ENCODE measurements at regions not wholly inside any gene's neighbourhood (a gene's known extent, or its start where the extent isn't known, plus 50 kb on each side); places are given as distances from the start of the nearest gene placed in this dataset.

DNA sequence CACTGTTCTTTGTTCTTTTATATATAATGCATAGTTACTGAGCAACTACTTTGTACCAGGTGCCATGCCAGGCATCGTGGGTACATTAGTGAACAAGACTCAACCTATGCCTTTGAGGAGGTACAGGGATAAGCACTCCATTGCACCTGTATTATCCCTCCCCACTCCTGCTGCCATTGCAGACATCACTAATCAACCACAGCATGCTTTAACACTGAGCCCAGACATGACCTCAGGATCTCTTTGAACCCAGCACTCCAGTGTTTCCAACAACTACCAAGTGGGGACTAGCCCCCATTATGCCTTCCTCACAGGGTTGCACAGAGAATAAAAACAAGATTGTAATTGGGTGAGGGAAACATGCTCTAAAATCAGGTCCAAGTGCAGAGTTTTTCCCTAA is 60.5 kb upstream of the COL13A1 start:
- Mint-ChIP-seq H3K9me3 (ENCODE audit: insufficient read depth) (no peaks in the 10 kb centered on the region), H3K4me3 (no peak overlapping the region), H3K4me1 (no peaks in the 10 kb centered on the region), H3K27ac (no peak overlapping the region), H3K27me3 (peaks cover 30% of the 10 kb centered on the region)
- H3K27ac ChIP-seq (ENCODE audit: low read length in 2 of 2): no peak overlapping the region
- H3K27me3 ChIP-seq (replicated peaks in 1 of 4; ENCODE audit: control extremely low read depth in 1 of 4, control insufficient read depth in 3 of 4, insufficient read depth in 4 of 4, low read length in 3 of 4): peaks cover 0 to 4% (median 0%) of the 10 kb centered on the region in 4 experiments
- DNase-seq (no peak), ATAC-seq (ENCODE audit: low read depth) (no peak)
- TF ChIP-seq, protein P1, sequence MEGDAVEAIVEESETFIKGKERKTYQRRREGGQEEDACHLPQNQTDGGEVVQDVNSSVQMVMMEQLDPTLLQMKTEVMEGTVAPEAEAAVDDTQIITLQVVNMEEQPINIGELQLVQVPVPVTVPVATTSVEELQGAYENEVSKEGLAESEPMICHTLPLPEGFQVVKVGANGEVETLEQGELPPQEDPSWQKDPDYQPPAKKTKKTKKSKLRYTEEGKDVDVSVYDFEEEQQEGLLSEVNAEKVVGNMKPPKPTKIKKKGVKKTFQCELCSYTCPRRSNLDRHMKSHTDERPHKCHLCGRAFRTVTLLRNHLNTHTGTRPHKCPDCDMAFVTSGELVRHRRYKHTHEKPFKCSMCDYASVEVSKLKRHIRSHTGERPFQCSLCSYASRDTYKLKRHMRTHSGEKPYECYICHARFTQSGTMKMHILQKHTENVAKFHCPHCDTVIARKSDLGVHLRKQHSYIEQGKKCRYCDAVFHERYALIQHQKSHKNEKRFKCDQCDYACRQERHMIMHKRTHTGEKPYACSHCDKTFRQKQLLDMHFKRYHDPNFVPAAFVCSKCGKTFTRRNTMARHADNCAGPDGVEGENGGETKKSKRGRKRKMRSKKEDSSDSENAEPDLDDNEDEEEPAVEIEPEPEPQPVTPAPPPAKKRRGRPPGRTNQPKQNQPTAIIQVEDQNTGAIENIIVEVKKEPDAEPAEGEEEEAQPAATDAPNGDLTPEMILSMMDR (IDR thresholded peaks at IDR 0.05): no peak
- no peak for TF ChIP-seq EZH2 (IDR thresholded peaks at IDR 0.05; ENCODE audit: borderline replicate concordance, insufficient read depth, low read depth, low read length, poor library complexity, severe bottlenecking)
- no peak overlapping the region for H2AFZ ChIP-seq (ENCODE audit: insufficient read depth, low read depth, low read length, poor library complexity, severe bottlenecking)
- H4K20me1 ChIP-seq (ENCODE audit: control insufficient read depth, insufficient read depth, low read length, poor library complexity, severe bottlenecking): no peaks in the 10 kb centered on the region
- no peak overlapping the region for H3K4me3 ChIP-seq (ENCODE audit: control extremely low read depth in 1 of 5, extremely low read depth in 1 of 5, insufficient read depth in 1 of 5, low read depth in 2 of 5, low read length in 4 of 5)
- H3K4me1 ChIP-seq (ENCODE audit: control insufficient read depth in 2 of 2, insufficient read depth in 2 of 2, low read length in 2 of 2): no peaks in the 10 kb centered on the region
- no peaks in the 10 kb centered on the region for H3K9me3 ChIP-seq (ENCODE audit: control extremely low read depth in 1 of 3, control insufficient read depth in 2 of 3, insufficient read depth in 1 of 3, low read length in 2 of 3)
- H3K36me3 ChIP-seq (replicated peaks in 1 of 2; ENCODE audit: control extremely low read depth in 1 of 2, control insufficient read depth in 1 of 2, extremely low read depth in 1 of 2, insufficient read depth in 2 of 2, low read length in 1 of 2): no peaks in the 10 kb centered on the region
- no peak overlapping the region for H3K9ac ChIP-seq (ENCODE audit: low read length)
- intact Hi-C loops (cut with micrococcal nuclease): no loop called here
- H3K4me2 ChIP-seq (replicated peaks; ENCODE audit: low read depth, low read length, poor library complexity, severe bottlenecking): no peak overlapping the region
- H3K79me2 ChIP-seq (ENCODE audit: control insufficient read depth, insufficient read depth, low read length): no peaks in the 10 kb centered on the region
- ChIA-PET POLR2A (no interaction called here), CTCF (no interaction called here)
- WGBS (ENCODE audit: insufficient coverage): 100% methylated on average over 1 of the region's 1 CpG

DNA sequence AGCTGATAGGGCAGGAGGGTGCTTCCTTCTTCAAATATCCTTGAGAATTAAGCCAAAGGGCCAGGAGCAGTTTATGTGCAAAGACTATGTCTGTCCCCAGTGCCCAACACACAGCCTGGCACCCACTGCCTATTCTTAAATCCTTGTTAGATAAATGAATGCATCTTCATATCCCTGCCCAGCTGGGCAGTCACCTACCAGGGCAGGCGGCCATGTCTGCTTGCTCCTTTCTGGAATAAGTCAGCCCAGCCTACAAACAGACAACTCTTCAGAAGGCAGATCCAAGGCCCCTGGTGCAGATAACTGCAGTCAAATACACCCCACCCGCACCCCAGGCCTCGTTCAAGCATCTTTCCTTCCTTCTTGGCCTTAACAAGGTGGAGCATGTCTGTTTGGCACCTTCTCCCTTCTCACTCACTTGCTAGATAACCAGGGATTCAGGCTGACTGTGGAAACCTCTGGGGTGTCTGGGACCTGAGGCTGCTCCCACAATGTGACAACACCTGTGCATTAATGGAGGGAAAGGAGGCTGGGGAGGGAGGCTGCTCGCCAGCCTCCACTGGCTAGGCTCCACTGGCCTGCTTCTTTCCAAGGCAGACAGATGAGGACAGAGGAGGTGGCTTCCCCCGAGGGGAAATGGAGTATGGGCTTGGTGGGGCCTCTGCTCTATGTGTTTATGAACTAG is 59.9 kb upstream of the COL13A1 start:
- Histone ChIP-seq H4K20me1 (ENCODE audit: control insufficient read depth, insufficient read depth, low read length, poor library complexity, severe bottlenecking) (no peaks in the 10 kb centered on the region), H3K9ac (ENCODE audit: low read length) (no peak overlapping the region), H3K27ac (ENCODE audit: low read length in 2 of 2) (no peak overlapping the region), H3K4me1 (ENCODE audit: control insufficient read depth in 2 of 2, insufficient read depth in 2 of 2, low read length in 2 of 2) (no peaks in the 10 kb centered on the region), H2AFZ (ENCODE audit: insufficient read depth, low read depth, low read length, poor library complexity, severe bottlenecking) (no peak overlapping the region), H3K9me3 (ENCODE audit: control extremely low read depth in 1 of 3, control insufficient read depth in 2 of 3, insufficient read depth in 1 of 3, low read length in 2 of 3) (no peaks in the 10 kb centered on the region), H3K36me3 (replicated peaks in 1 of 2; ENCODE audit: control extremely low read depth in 1 of 2, control insufficient read depth in 1 of 2, extremely low read depth in 1 of 2, insufficient read depth in 2 of 2, low read length in 1 of 2) (no peaks in the 10 kb centered on the region), H3K27me3 (replicated peaks in 1 of 4; ENCODE audit: control extremely low read depth in 1 of 4, control insufficient read depth in 3 of 4, insufficient read depth in 4 of 4, low read length in 3 of 4) (peaks cover 0 to 4% (median 0%) of the 10 kb centered on the region in 4 experiments), H3K4me3 (ENCODE audit: control extremely low read depth in 1 of 5, extremely low read depth in 1 of 5, insufficient read depth in 1 of 5, low read depth in 2 of 5, low read length in 4 of 5) (no peak overlapping the region), H3K79me2 (ENCODE audit: control insufficient read depth, insufficient read depth, low read length) (no peaks in the 10 kb centered on the region), H3K4me2 (replicated peaks; ENCODE audit: low read depth, low read length, poor library complexity, severe bottlenecking) (no peak overlapping the region)
- Mint-ChIP-seq H3K27me3 (peaks cover 33% of the 10 kb centered on the region), H3K9me3 (ENCODE audit: insufficient read depth) (no peaks in the 10 kb centered on the region), H3K4me1 (no peaks in the 10 kb centered on the region), H3K4me3 (no peak overlapping the region), H3K27ac (no peak overlapping the region)
- CTCF ChIA-PET: no interaction called here
- ATAC-seq (ENCODE audit: low read depth): no peak
- intact Hi-C loops (cut with micrococcal nuclease): no loop called here
- no peak for TF ChIP-seq EZH2 (IDR thresholded peaks at IDR 0.05; ENCODE audit: borderline replicate concordance, insufficient read depth, low read depth, low read length, poor library complexity, severe bottlenecking)
- DNase-seq: no peak
- POLR2A ChIA-PET: interaction anchor here (0.5 kb wide), 1 partner anchor 429 kb away, joined by 3 read pairs; no protein-coding TSS in a partner anchor
- 90% methylated on average over 4 of the region's 5 CpGs for WGBS (ENCODE audit: insufficient coverage)
